KMS-11 (cell line): ENCODE measurements at regions not wholly inside any gene's neighbourhood (a gene's known extent, or its start where the extent isn't known, plus 50 kb on each side); places are given as distances from the start of the nearest gene placed in this dataset.

Experiments
- H2AFZ ChIP-seq: fragments of 200-600 bp; sonication (generic); 2 replicates; pipeline ENCODE4 v1.6.1; 2016; ENCODE audit warnings: antibody characterized with exemption, mixed run types, low read depth
- H3K27ac ChIP-seq: fragments of 200-600 bp; sonication (generic); 2 replicates; pipeline ENCODE4 v1.6.1; 2016; ENCODE audit warnings: mild to moderate bottlenecking, mixed run types
- H3K27me3 ChIP-seq: fragments of 200-600 bp; sonication (generic); 2 replicates; pipeline ENCODE4 v1.6.1; 2017; ENCODE audit warnings: mild to moderate bottlenecking, low read depth, mixed run types, moderate library complexity; ENCODE audit not compliant: insufficient read depth
- H3K36me3 ChIP-seq: fragments of 200-600 bp; sonication (generic); 2 replicates; pipeline ENCODE4 v1.6.1; 2017; ENCODE audit warnings: mild to moderate bottlenecking, mixed run types; ENCODE audit not compliant: insufficient read depth
- H3K4me1 ChIP-seq: fragments of 200-600 bp; sonication (generic); 2 replicates; pipeline ENCODE4 v1.6.1; 2016; ENCODE audit warnings: mild to moderate bottlenecking, low read depth, mixed run types; ENCODE audit not compliant: poor library complexity, severe bottlenecking
- H3K4me2 ChIP-seq: fragments of 200-600 bp; sonication (generic); 2 replicates; pipeline ENCODE4 v1.7.0; 2016; ENCODE audit warnings: mild to moderate bottlenecking, mixed run types
- H3K4me3 ChIP-seq: fragments of 200-600 bp; sonication (generic); IDR thresholded peaks from 2 replicates; pipeline ENCODE4 v1.6.1; 2017; ENCODE audit warnings: low read depth, low read length, mixed read lengths; ENCODE audit not compliant: insufficient read depth
- H3K79me2 ChIP-seq: fragments of 200-600 bp; sonication (generic); 2 replicates; pipeline ENCODE4 v1.6.1; 2016; ENCODE audit warnings: low read depth, mixed run types; ENCODE audit not compliant: insufficient read depth
- H3K9ac ChIP-seq: fragments of 200-600 bp; sonication (generic); 2 replicates; pipeline ENCODE4 v1.6.1; 2016; ENCODE audit warnings: mild to moderate bottlenecking, mixed run types
- H4K20me1 ChIP-seq: fragments of 200-600 bp; sonication (generic); 2 replicates; pipeline ENCODE4 v1.6.1; 2016; ENCODE audit warnings: mild to moderate bottlenecking, mixed run types; ENCODE audit not compliant: insufficient read depth
- TF ChIP-seq, protein P1 (sequence below): fragments of 200-600 bp; sonication (generic); conservative IDR thresholded peaks from 2 replicates; pipeline ENCODE4 v1.6.1; 2017; ENCODE audit warnings: low read depth, mild to moderate bottlenecking, antibody characterized with exemption, low read length, moderate library complexity, mixed read lengths

DNA sequence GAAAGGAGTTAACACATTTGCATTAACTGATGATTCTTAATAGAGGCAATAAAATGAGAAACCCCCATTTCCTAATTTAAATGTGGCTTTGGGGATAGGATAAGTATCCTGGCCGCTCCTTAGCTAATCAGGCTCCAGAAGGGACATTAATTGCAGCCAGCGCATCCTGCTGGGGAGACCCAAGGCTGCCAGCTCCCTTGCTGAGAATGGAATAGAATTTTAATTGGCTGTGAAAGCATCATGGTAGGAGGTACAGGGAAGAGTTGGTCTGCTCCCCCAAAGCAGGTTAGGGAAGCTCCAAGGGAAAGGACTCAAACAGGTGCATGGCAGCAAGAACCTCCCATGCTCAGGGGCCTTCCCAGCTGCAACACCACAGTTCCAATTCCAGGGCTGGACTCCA, 71.4 kb downstream of the MARCHF4 start:
- Histone ChIP-seq H3K79me2 (no peaks in the 10 kb centered on the region), H4K20me1 (no peaks in the 10 kb centered on the region), H3K4me2 (no peak overlapping the region), H3K36me3 (no peaks in the 10 kb centered on the region), H3K4me1 (no peaks in the 10 kb centered on the region), H3K4me3 (no peak overlapping the region), H3K27me3 (no peaks in the 10 kb centered on the region), H2AFZ (no peak overlapping the region), H3K27ac (no peak overlapping the region), H3K9ac (no peak overlapping the region)
- TF ChIP-seq, protein P1, sequence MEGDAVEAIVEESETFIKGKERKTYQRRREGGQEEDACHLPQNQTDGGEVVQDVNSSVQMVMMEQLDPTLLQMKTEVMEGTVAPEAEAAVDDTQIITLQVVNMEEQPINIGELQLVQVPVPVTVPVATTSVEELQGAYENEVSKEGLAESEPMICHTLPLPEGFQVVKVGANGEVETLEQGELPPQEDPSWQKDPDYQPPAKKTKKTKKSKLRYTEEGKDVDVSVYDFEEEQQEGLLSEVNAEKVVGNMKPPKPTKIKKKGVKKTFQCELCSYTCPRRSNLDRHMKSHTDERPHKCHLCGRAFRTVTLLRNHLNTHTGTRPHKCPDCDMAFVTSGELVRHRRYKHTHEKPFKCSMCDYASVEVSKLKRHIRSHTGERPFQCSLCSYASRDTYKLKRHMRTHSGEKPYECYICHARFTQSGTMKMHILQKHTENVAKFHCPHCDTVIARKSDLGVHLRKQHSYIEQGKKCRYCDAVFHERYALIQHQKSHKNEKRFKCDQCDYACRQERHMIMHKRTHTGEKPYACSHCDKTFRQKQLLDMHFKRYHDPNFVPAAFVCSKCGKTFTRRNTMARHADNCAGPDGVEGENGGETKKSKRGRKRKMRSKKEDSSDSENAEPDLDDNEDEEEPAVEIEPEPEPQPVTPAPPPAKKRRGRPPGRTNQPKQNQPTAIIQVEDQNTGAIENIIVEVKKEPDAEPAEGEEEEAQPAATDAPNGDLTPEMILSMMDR, result no peak

DNA sequence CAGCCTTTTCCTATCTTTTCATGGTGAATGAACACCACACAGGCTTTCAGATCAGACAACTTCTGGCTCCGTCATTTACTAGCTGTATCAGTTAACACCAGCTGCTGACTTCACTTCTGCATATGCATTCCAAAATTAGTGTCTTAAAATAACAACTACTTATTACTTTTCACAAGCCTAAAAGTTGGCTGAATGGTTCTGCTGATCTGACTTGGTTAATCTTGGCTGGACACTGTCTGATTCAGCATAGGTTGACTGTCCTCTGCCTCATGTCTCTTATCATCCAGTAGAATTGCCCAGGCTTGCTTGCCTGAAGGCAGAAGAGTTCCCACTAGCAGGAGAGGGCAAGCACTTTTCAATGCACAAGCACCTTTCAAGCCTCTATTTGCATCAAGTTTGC, 72.7 kb downstream of the MARCHF4 start:
- Histone ChIP-seq H3K27me3 (no peaks in the 10 kb centered on the region), H3K79me2 (no peaks in the 10 kb centered on the region), H4K20me1 (no peaks in the 10 kb centered on the region), H3K27ac (no peak overlapping the region), H3K4me2 (no peak overlapping the region), H3K4me3 (no peak overlapping the region), H3K9ac (no peak overlapping the region), H3K36me3 (no peaks in the 10 kb centered on the region), H3K4me1 (no peaks in the 10 kb centered on the region), H2AFZ (no peak overlapping the region)
- TF ChIP-seq, protein P1, result no peak

DNA sequence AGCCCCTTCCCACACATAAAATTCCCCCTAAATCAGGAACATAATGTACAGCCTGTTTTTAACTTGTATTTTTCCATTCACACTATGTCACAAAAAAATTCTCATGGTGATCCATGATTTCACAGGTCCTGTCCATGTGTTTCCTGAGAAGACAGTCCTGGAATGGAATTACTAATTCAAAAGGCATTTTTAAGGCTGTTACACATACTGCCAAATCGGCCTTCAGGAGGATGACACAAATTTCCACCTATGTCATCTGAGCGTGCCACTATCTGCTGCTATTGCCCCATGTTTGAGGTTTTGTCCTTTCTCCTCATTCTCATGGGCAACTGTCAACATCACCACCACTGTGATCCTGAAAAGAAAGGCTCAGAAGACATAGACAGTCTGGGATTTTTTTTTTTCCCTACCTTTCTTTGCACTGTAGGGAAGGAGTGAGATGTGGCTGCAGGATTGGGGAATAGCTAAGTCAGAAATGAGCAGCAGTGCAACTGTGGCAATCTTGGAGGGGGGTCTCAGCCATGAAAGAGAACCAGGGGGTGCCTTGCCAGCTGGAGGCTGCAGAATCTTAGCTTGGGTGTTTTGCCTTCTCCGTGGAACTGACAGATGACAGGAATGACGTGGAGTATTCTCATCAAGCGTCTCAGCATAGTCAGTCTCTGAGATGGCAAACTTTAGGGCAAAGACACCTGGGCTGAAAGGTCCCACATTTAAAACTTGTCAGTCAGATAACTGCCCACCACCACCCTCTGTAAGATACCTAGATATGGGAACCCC, 73.4 kb downstream of the MARCHF4 start:
- Histone ChIP-seq H3K4me1 (no peaks in the 10 kb centered on the region), H3K27ac (no peak overlapping the region), H3K4me2 (no peak overlapping the region), H2AFZ (no peak overlapping the region), H3K4me3 (no peak overlapping the region), H4K20me1 (no peaks in the 10 kb centered on the region), H3K36me3 (no peaks in the 10 kb centered on the region), H3K9ac (no peak overlapping the region), H3K79me2 (no peaks in the 10 kb centered on the region), H3K27me3 (no peaks in the 10 kb centered on the region)
- TF ChIP-seq, protein P1, result no peak

DNA sequence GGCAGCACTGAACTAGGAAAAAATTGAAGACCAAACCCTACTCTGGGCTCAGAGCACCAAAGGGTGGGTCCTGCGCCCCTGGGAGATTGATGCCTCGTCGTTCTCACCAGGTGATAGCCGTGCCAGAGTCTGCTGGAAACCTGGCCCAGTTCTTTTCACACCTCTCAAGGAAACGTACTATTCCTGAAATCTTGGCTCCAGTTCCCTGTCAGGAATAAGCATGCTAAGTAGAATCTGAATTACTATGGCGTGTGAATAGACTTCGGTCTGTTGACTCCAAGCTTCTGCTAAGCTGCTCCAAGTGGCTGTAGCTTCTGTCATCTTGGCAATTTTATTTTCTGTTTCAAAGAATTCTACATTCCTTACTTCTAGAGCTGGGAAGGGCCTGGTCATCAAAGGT, 75.4 kb downstream of the MARCHF4 start:
- Histone ChIP-seq H3K4me2 (no peak overlapping the region), H4K20me1 (no peaks in the 10 kb centered on the region), H3K36me3 (no peaks in the 10 kb centered on the region), H2AFZ (no peak overlapping the region), H3K79me2 (no peaks in the 10 kb centered on the region), H3K4me3 (no peak overlapping the region), H3K27ac (no peak overlapping the region), H3K27me3 (no peaks in the 10 kb centered on the region), H3K9ac (no peak overlapping the region), H3K4me1 (no peaks in the 10 kb centered on the region)
- TF ChIP-seq, protein P1, result no peak
